ENCODE measurements at regions not wholly inside any gene's neighbourhood (a gene's known extent, or its start where the extent isn't known, plus 50 kb on each side); places are given as distances from the start of the nearest gene placed in this dataset.
"Not testable (repeated sequence)": the region's sequence is repeated elsewhere in the genome, so short reads cannot be mapped to it uniquely, and the experiment has no call there.

- in situ Hi-C loops (cut with HindIII; ENCODE audit: low sequenced_read_pairs) = loop anchor here (25.0 kb wide), 1 partner anchor 99 kb away; no protein-coding TSS in a partner anchor
Observed at GRCh38 chr9:78663369-78663768, 366.4 kb downstream of the PSAT1 start.

- in situ Hi-C loops (cut with HindIII; ENCODE audit: low sequenced_read_pairs) = loop anchor here (25.0 kb wide), 1 partner anchor 98 kb away; no protein-coding TSS in a partner anchor
Observed at GRCh38 chr9:78664370-78664769, 367.4 kb downstream of the PSAT1 start.

GRCh38 chr9:78666818-78667414 is 370.0 kb downstream of the PSAT1 start:
- in situ Hi-C loops (cut with HindIII; ENCODE audit: low sequenced_read_pairs) = loop anchor here (25.0 kb wide), 1 partner anchor 95 kb away; no protein-coding TSS in a partner anchor

GRCh38 chr9:78668148-78668832 is 371.4 kb downstream of the PSAT1 start:
- in situ Hi-C loops (cut with HindIII; ENCODE audit: low sequenced_read_pairs) = loop anchor here (25.0 kb wide), 1 partner anchor 94 kb away; no protein-coding TSS in a partner anchor

- in situ Hi-C loops (cut with HindIII; ENCODE audit: low sequenced_read_pairs) = loop anchor here (25.0 kb wide), 1 partner anchor 93 kb away; no protein-coding TSS in a partner anchor
Observed at GRCh38 chr9:78669591-78669990, 372.7 kb downstream of the PSAT1 start.

GRCh38 chr9:78671785-78672184 is 374.9 kb downstream of the PSAT1 start:
- in situ Hi-C loops (cut with HindIII; ENCODE audit: low sequenced_read_pairs) = loop anchor here (25.0 kb wide), 1 partner anchor 91 kb away; no protein-coding TSS in a partner anchor

- in situ Hi-C loops (cut with HindIII; ENCODE audit: low sequenced_read_pairs) = loop anchor here (25.0 kb wide), 1 partner anchor 87 kb away; no protein-coding TSS in a partner anchor
Observed at GRCh38 chr9:78674874-78675273, 377.9 kb downstream of the PSAT1 start.

GRCh38 chr9:78676009-78676408 is 379.1 kb downstream of the PSAT1 start:
- in situ Hi-C loops (cut with HindIII; ENCODE audit: low sequenced_read_pairs) = no loop called here

- in situ Hi-C loops (cut with HindIII; ENCODE audit: low sequenced_read_pairs) = no loop called here
Observed at GRCh38 chr9:78676623-78677022, 379.7 kb downstream of the PSAT1 start.

- in situ Hi-C loops (cut with HindIII; ENCODE audit: low sequenced_read_pairs) = no loop called here
Observed at GRCh38 chr9:78677326-78677725, 380.4 kb downstream of the PSAT1 start.

GRCh38 chr9:78678877-78679276 is 382.0 kb downstream of the PSAT1 start:
- in situ Hi-C loops (cut with HindIII; ENCODE audit: low sequenced_read_pairs) = no loop called here

GRCh38 chr9:78680196-78680595 is 383.3 kb downstream of the PSAT1 start:
- in situ Hi-C loops (cut with HindIII; ENCODE audit: low sequenced_read_pairs) = no loop called here

- in situ Hi-C loops (cut with HindIII; ENCODE audit: low sequenced_read_pairs) = no loop called here
Observed at GRCh38 chr9:78682216-78682615, 385.3 kb downstream of the PSAT1 start.

GRCh38 chr9:78685471-78685870 is 388.5 kb downstream of the PSAT1 start:
- in situ Hi-C loops (cut with HindIII; ENCODE audit: low sequenced_read_pairs) = no loop called here

- in situ Hi-C loops (cut with HindIII; ENCODE audit: low sequenced_read_pairs) = no loop called here
Observed at GRCh38 chr9:78688796-78689195, 391.9 kb downstream of the PSAT1 start.

GRCh38 chr9:78691542-78691941 is 394.6 kb downstream of the PSAT1 start:
- in situ Hi-C loops (cut with HindIII; ENCODE audit: low sequenced_read_pairs) = no loop called here

- in situ Hi-C loops (cut with HindIII; ENCODE audit: low sequenced_read_pairs) = no loop called here
Observed at GRCh38 chr9:78692871-78693270, 395.9 kb downstream of the PSAT1 start.

GRCh38 chr9:78694974-78695373 is 398.0 kb downstream of the PSAT1 start:
- in situ Hi-C loops (cut with HindIII; ENCODE audit: low sequenced_read_pairs) = no loop called here

- in situ Hi-C loops (cut with HindIII; ENCODE audit: low sequenced_read_pairs) = no loop called here
Observed at GRCh38 chr9:78695519-78695918, 398.6 kb downstream of the PSAT1 start.

- in situ Hi-C loops (cut with HindIII; ENCODE audit: low sequenced_read_pairs) = no loop called here
Observed at GRCh38 chr9:78697618-78698017, 400.7 kb downstream of the PSAT1 start.

GRCh38 chr9:78698371-78698770 is 401.4 kb downstream of the PSAT1 start:
- in situ Hi-C loops (cut with HindIII; ENCODE audit: low sequenced_read_pairs) = no loop called here

- in situ Hi-C loops (cut with HindIII; ENCODE audit: low sequenced_read_pairs) = not testable (repeated sequence)
Observed at GRCh38 chr9:78699217-78699616, 402.3 kb downstream of the PSAT1 start.

All from endothelial cell of hepatic sinusoid (primary cell).